Fibroblast of mammary gland (primary cell): ENCODE measurements at regions not wholly inside any gene's neighbourhood (a gene's known extent, or its start where the extent isn't known, plus 50 kb on each side); places are given as distances from the start of the nearest gene placed in this dataset.

ENCODE experiments used
- DNase-seq: peaks from one replicate; pipeline ENCODE4 v3.0.0-alpha.2; 2010; ENCODE audit warnings: low read depth
- H3K4me3 ChIP-seq: 2 replicates; pipeline ENCODE4 v1.5.1; 2011; ENCODE audit warnings: low read depth, mild to moderate bottlenecking, low read length, moderate library complexity; ENCODE audit not compliant: control insufficient read depth
- CTCF ChIP-seq: conservative IDR thresholded peaks from 2 replicates; pipeline ENCODE4 v1.5.1; 2011; ENCODE audit warnings: low read depth, low read length, inconsistent platforms; ENCODE audit not compliant: control insufficient read depth, insufficient read depth

- DNase-seq: no peak
- no peak for TF ChIP-seq CTCF
- no peak overlapping the region for H3K4me3 ChIP-seq
Measured at GRCh38 chr6:91173651-91174050, 586.8 kb upstream of the MAP3K7 start.

GRCh38 chr6:91173186-91173585 lies 586.3 kb upstream of the MAP3K7 start:
- H3K4me3 ChIP-seq: no peak overlapping the region
- no peak for DNase-seq
- TF ChIP-seq CTCF: no peak

DNA sequence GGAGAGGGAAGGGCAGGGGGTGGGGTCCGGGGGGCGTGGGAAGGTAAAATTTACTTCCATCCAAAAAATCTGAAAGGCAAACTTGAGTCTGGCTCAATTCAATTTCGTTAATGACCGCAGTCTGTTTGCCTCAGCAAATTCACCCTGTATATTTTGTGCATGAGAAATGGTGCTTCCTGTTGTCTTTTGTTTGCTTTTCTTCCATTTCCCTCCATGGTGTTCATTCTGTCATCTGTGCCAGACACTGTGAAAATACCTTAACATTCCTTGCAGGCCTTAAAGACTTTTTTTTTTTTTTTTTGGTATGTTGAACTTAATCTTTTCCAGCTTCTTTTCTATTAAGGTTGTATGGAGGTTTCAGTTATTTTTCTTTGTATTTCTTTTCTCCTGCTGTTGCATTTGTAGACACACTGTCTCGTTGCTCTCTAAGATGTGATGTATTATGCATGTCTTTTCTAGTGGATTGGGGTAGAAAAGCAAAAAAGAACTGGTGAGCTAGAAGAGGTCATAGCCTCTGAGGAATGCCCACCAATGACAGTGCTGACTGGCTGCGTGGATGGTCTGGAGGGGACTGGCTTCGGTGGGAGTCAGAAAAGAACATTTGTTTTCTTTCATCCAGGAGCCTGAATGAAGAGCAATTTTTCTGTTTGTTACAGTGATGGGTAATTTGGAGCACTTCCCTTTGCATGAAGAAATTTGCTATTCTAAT lies 585.0 kb upstream of the MAP3K7 start:
- TF ChIP-seq CTCF: no peak
- DNase-seq: no peak
- H3K4me3 ChIP-seq: no peak overlapping the region

DNA sequence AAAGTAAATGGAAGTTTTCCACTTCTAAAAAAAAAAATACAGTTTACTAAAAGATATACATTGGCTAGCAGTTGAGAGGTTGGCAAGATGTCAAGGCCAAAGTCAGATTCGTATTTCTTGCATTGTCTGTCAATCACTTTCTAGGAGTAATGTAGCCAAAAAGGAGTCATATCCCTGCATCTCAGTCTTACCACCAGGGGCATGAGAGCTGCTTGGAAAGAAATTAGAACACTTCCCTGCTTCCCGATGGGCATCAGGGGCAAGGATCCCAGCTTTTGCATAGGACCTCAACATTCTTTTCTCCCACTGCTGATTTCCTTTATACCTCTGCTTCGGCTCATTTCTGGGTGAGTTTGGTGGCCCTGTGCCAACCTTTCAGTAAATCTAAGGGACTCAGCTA lies 581.0 kb upstream of the MAP3K7 start:
- TF ChIP-seq CTCF: no peak
- no peak overlapping the region for H3K4me3 ChIP-seq
- no peak for DNase-seq

DNA sequence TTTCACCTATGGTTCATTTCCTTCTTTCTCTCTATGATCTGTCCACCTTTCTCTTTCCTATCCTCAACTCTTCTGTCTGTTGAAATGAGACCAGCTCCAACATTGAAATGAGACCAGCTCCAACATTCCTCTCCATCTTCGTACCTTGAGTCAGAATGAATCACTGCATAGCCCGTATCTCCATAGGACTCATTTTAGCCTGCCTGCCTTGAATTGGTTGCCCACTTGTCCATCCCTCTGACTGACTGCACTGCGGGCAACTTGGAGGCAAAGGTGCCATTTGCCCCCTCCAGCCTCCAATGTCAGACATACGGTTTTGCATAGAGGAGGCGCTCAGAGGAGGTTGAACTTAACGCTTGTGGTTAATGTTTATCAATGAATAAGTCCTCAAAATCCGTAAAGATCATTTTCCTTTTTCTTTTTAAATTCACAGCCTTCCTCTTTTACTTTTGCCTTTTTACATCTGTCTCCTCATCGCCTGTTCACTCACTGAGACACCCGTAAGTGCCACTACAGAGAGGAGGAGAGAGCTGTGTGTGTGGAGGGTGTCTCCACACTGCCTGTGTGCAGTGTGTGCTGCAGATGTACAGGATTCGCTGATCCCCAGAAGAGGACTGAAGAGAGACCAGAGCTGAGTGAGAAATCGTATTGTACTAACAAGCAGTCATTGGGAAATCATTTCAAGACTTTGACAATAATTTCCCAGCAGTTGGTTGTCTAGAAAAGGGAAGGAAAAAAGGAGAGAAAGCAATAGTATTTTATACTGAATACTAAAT lies 579.6 kb upstream of the MAP3K7 start:
- TF ChIP-seq CTCF: no peak
- no peak overlapping the region for H3K4me3 ChIP-seq
- DNase-seq: no peak

GRCh38 chr6:91164105-91164504 lies 577.2 kb upstream of the MAP3K7 start:
- TF ChIP-seq CTCF: no peak

More at GRCh38 chr6:91164105-91164504, 577.2 kb upstream of the MAP3K7 start:
- no peak overlapping the region for H3K4me3 ChIP-seq
- no peak for DNase-seq
